CD4-positive, alpha-beta memory T cell (primary cell): ENCODE measurements at regions not wholly inside any gene's neighbourhood (a gene's known extent, or its start where the extent isn't known, plus 50 kb on each side); places are given as distances from the start of the nearest gene placed in this dataset.
"Not testable (repeated sequence)": the region's sequence is repeated elsewhere in the genome, so short reads cannot be mapped to it uniquely, and the experiment has no call there.

Experiments
- CTCF ChIA-PET: fragments of 350-600 bp; sonication (Branson Sonifier 250); formaldehyde crosslinking; loops from one replicate; lab custom pipeline; 2021; ENCODE audit warnings: inconsistent platforms; ENCODE audit not compliant: partially characterized antibody; lab: Charles Lee
- POLR2A ChIA-PET: fragments of 350-600 bp; sonication (Branson Sonifier 250); formaldehyde crosslinking; loops from one replicate; lab custom pipeline; 2021; ENCODE audit not compliant: partially characterized antibody; lab: Charles Lee
- DNase-seq, 5 donors: peaks; one replicate each; pipeline versions ENCODE4 v3.0.0 to v3.0.0-alpha.2; 2020 to 2022; ENCODE audit warnings: mixed read lengths in 1 of 5
- H3K27ac ChIP-seq: one replicate; pipeline ENCODE4 v1.7.0; 2013; ENCODE audit warnings: low read depth, low read length
- H3K27me3 ChIP-seq: 2 replicates; pipeline ENCODE4 v1.7.0; 2013; ENCODE audit warnings: mild to moderate bottlenecking, low read length, moderate library complexity; ENCODE audit not compliant: insufficient read depth
- H3K36me3 ChIP-seq: 2 replicates; pipeline ENCODE4 v1.7.0; 2013; ENCODE audit warnings: mild to moderate bottlenecking, low read length, moderate library complexity; ENCODE audit not compliant: insufficient read depth
- H3K4me1 ChIP-seq: 2 replicates; pipeline ENCODE4 v1.7.0; 2013; ENCODE audit warnings: mild to moderate bottlenecking, low read length, moderate library complexity; ENCODE audit not compliant: insufficient read depth
- H3K4me3 ChIP-seq, 2 donors: one replicate each; pipeline ENCODE4 v1.7.0; 2013; ENCODE audit warnings: low read length in 2 of 2, mild to moderate bottlenecking in 1 of 2
- H3K9me3 ChIP-seq, 2 donors: one replicate each; pipeline ENCODE4 v1.7.0; 2013; ENCODE audit warnings: low read length in 2 of 2, control low read depth in 1 of 2; ENCODE audit not compliant: control insufficient read depth in 1 of 2
- H3K27ac Mint-ChIP-seq, 7 donors: one replicate each; pipeline ENCODE4 v1.8.0; 2020 to 2021; ENCODE audit warnings: mixed read lengths in 7 of 7, mild to moderate bottlenecking in 6 of 7, inconsistent platforms in 3 of 7, moderate library complexity in 3 of 7
- H3K27me3 Mint-ChIP-seq, 2 donors: one replicate each; pipeline ENCODE4 v1.8.0; 2020 to 2021; ENCODE audit warnings: mixed read lengths in 2 of 2
- H3K36me3 Mint-ChIP-seq, 2 donors: one replicate each; pipeline ENCODE4 v1.8.0; 2020 to 2021; ENCODE audit warnings: mixed read lengths in 2 of 2, inconsistent platforms in 1 of 2, mild to moderate bottlenecking in 1 of 2
- H3K4me1 Mint-ChIP-seq, 4 donors: one replicate each; pipeline ENCODE4 v1.8.0; 2020 to 2021; ENCODE audit warnings: mixed read lengths in 4 of 4, mild to moderate bottlenecking in 1 of 4
- H3K4me3 Mint-ChIP-seq, 8 donors: one replicate each; pipeline ENCODE4 v1.8.0; 2020 to 2021; ENCODE audit warnings: mixed read lengths in 8 of 8, mild to moderate bottlenecking in 7 of 8, moderate library complexity in 6 of 8, inconsistent platforms in 3 of 8
- H3K9me3 Mint-ChIP-seq, 8 donors: one replicate each; pipeline ENCODE4 v1.8.0; 2020 to 2021; ENCODE audit warnings: mixed read lengths in 8 of 8, mild to moderate bottlenecking in 5 of 8, inconsistent platforms in 3 of 8, moderate library complexity in 1 of 8
- intact Hi-C: fragments of 100-400 bp; cut with micrococcal nuclease; formaldehyde crosslinking; loops from one replicate; pipeline ENCODE4 v1.15.1; 2023

DNA sequence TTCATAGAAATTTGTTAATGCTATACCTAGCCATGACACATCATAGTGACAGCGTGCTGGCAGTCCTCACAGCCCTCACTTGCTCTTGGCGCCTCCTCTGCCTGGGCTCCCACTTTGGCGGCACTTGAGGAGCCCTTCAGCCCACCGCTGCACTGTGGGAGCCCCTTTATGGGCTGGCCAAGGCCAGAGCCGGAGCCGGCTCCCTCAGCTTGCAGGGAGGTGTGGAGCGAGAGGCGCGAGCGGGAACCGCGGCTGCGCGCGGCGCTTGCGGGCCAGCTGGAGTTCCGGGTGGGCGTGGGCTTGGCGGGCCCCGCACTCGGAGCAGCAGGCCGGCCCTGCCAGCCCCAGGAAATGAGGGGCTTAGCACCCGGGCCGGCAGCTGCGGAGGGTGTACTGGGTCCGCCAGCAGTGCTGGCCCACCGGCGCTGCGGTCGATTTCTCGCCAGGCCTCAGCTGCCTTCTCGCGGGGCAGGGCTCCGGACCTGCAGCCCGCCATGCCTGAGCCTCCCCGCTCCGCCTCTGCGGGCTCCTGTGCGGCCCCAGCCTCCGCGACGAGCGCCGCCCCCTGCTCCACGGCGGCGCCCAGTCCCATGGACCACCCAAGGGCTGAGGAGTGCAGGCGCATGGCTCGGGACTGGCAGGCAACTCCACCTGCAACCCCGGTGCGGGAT, 515.0 kb upstream of the GALNTL6 start:
- H3K36me3 ChIP-seq, POLR2A ChIA-PET, H3K4me3 ChIP-seq, CTCF ChIA-PET, H3K4me3 Mint-ChIP-seq, H3K4me1 Mint-ChIP-seq, H3K27me3 ChIP-seq, H3K27ac ChIP-seq, H3K4me1 ChIP-seq, DNase-seq, intact Hi-C loops, H3K9me3 ChIP-seq, H3K27me3 Mint-ChIP-seq, H3K27ac Mint-ChIP-seq, H3K36me3 Mint-ChIP-seq: not testable (repeated sequence)
- peaks cover 0 to 21% (median 7%) of the 10 kb centered on the region in 8 donors for H3K9me3 Mint-ChIP-seq

DNA sequence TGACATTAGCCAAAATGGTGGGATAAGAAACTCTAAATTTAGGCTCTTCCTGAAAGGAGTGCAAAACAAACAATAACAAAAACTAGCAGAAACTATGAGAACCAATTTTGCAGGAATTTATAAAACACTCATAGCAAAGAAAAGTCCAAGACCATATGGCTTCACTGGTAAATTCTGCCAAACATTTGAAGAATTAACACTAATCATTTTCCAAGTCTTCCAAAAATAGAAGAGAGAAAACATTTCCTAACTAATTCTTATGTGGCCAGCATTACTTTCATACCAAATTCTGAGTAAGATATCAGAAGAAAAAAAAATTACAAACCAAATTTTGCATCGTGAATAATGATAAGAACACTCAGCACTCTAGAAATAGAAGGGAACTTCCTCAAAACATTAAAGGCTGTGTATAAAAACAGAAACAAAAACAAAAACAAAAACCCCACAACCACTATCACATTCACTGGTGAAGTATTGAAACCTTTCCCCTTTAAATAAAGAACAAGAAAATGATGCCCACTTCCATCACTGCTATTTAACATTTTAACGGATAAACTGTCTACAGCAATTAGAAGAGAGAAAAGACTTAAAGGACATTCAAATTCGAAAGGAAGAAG, 524.3 kb upstream of the GALNTL6 start:
- ChIA-PET CTCF (no interaction called here), POLR2A (no interaction called here)
- H3K4me1 ChIP-seq: no peaks in the 10 kb centered on the region
- H3K36me3 Mint-ChIP-seq: no peaks in the 10 kb centered on the region
- peaks cover 0 to 7% (median 3%) of the 10 kb centered on the region in 8 donors for H3K9me3 Mint-ChIP-seq
- H3K27me3 ChIP-seq: no peaks in the 10 kb centered on the region
- H3K36me3 ChIP-seq: no peaks in the 10 kb centered on the region
- DNase-seq: no peak
- H3K9me3 ChIP-seq: peaks cover 0 to 5% of the 10 kb centered on the region in 2 donors
- H3K4me3 ChIP-seq: no peak overlapping the region
- no peak overlapping the region for H3K4me3 Mint-ChIP-seq
- no peaks in the 10 kb centered on the region for H3K27me3 Mint-ChIP-seq
- intact Hi-C loops: no loop called here
- H3K27ac Mint-ChIP-seq: no peak overlapping the region
- H3K4me1 Mint-ChIP-seq: no peaks in the 10 kb centered on the region
- no peak overlapping the region for H3K27ac ChIP-seq

DNA sequence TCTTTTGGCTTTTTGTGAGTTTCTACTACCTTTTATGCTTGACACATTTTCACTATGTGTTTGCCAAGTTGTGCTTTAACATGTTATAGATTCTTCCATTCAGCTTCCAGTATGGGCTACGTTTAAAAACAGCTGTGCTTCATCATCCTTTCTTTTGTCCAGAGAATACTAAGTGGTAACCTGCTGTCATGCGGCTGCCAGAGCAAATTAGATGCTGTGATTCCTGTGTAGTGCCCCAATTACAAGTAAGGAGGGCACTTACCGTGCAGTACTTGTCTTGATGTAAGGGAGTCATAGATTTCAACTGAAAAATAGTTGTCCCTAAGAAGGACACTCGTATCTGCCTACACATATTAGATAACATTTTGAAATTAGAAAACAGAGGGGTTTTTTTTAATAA, 531.8 kb upstream of the GALNTL6 start:
- Histone ChIP-seq H3K4me3 (no peak overlapping the region), H3K27ac (no peak overlapping the region), H3K27me3 (no peaks in the 10 kb centered on the region), H3K9me3 (peaks cover 0 to 5% of the 10 kb centered on the region in 2 donors), H3K36me3 (no peaks in the 10 kb centered on the region), H3K4me1 (no peaks in the 10 kb centered on the region)
- ChIA-PET CTCF (no interaction called here), POLR2A (no interaction called here)
- Mint-ChIP-seq H3K9me3 (peaks cover 0 to 12% (median 2%) of the 10 kb centered on the region in 8 donors), H3K4me1 (no peaks in the 10 kb centered on the region), H3K27ac (no peak overlapping the region), H3K36me3 (no peaks in the 10 kb centered on the region), H3K27me3 (no peaks in the 10 kb centered on the region), H3K4me3 (no peak overlapping the region)
- no peak for DNase-seq
- intact Hi-C loops: no loop called here

DNA sequence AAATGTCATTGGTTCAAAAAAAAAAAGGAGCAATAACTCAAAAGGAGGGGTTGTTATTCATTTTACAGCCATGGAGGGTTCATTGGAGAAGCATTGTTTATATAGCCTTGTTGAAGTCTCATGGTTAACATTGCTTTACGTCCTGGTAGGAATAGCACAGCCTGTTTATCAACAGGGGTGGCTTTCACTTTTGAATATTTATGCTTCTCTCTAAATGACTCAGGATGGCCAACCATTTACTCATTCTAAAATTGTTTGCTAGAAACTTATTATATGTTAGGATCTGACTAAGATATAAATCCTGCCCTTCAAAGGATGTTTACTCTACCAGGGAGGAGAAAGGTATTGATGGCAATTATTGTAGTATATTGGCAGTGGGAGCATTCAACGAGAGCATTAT, 534.1 kb upstream of the GALNTL6 start:
- H3K27ac ChIP-seq: no peak overlapping the region
- no peaks in the 10 kb centered on the region for H3K27me3 ChIP-seq
- intact Hi-C loops: no loop called here
- Mint-ChIP-seq H3K9me3 (peaks cover 0 to 13% (median 2%) of the 10 kb centered on the region in 8 donors), H3K36me3 (no peaks in the 10 kb centered on the region), H3K27me3 (no peaks in the 10 kb centered on the region), H3K27ac (no peak overlapping the region), H3K4me1 (no peaks in the 10 kb centered on the region), H3K4me3 (no peak overlapping the region)
- no peak overlapping the region for H3K4me3 ChIP-seq
- no peaks in the 10 kb centered on the region for H3K9me3 ChIP-seq
- DNase-seq: no peak
- CTCF ChIA-PET: no interaction called here
- H3K4me1 ChIP-seq: no peaks in the 10 kb centered on the region
- POLR2A ChIA-PET: no interaction called here
- H3K36me3 ChIP-seq: no peaks in the 10 kb centered on the region

DNA sequence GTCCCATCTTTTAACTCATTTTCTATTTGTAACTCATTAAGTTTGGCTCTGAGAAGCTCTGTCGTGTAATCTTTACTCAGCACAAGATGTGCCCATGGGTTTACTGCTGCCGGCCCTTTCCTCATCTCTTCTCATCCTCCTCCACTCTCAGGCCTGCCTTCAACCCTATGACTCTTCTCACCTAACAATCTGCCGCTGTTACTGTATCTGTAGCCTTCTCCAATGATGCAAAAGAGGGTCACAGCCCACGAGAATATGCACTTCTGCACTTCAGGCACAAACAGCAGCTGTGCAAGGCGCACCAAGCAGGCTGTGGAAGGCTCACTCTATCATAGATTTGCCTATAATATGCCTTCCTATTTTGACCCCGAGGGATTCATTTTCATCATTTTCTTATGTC, 546.5 kb upstream of the GALNTL6 start:
- H3K27ac Mint-ChIP-seq: no peak overlapping the region
- no peaks in the 10 kb centered on the region for H3K4me1 ChIP-seq
- no peak for DNase-seq
- H3K27ac ChIP-seq: no peak overlapping the region
- H3K4me3 ChIP-seq: no peak overlapping the region
- H3K36me3 ChIP-seq: no peaks in the 10 kb centered on the region
- ChIA-PET POLR2A (no interaction called here), CTCF (no interaction called here)
- H3K27me3 Mint-ChIP-seq: no peaks in the 10 kb centered on the region
- H3K4me1 Mint-ChIP-seq: no peaks in the 10 kb centered on the region
- no peaks in the 10 kb centered on the region for H3K36me3 Mint-ChIP-seq
- no peak overlapping the region for H3K4me3 Mint-ChIP-seq
- intact Hi-C loops: no loop called here
- no peaks in the 10 kb centered on the region for H3K9me3 ChIP-seq
- H3K9me3 Mint-ChIP-seq: peaks cover 0 to 17% (median 6%) of the 10 kb centered on the region in 8 donors
- no peaks in the 10 kb centered on the region for H3K27me3 ChIP-seq

DNA sequence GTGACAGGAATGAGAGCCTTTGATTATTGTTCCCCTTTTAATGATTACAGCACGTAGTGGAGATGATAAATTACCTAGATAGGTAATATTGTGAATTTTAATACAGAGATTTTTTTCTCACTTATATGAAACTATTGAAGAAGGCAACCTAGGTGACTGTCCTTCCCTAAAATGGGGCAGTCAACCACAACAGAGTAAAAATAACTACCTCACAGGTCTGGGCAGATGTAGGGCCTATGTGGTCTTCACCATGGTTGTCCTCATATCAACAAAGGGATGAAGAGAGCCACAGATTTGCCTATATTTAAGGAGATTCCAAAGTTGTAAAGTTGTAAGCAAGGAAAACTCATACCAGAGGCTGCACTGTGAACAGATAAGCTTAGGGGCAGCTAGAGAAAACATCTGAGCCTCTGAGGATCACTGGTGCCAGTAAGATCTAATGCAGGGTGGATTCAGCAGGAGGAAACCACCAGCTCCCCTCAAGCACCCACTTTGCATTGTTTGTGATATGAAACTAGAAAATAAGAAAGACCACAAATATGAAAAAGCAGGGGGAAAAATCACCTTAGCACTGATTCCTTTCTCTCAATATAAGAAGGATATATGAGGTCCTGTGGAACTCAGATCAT, 547.9 kb upstream of the GALNTL6 start:
- CTCF ChIA-PET: no interaction called here
- no peak overlapping the region for H3K4me3 Mint-ChIP-seq
- no peaks in the 10 kb centered on the region for H3K27me3 Mint-ChIP-seq

DNA sequence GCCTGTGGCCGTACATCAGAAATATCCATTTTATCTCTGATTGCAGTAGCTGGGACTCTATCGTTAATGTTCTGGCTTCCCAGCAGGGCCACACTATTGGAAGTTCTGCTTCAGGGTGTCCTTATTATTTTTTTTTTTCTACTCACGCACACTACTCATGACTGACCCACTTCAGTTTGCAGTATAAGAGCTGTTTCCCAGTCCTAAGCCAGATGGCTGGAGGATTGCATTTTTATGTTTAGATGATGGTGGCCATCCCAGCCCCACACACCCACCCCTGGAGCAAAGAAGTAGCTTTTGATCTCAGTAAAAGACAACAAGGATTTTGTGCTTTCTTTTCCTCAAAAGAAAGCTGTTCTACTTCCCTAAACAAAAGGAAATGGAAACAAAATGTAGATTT, 557.0 kb upstream of the GALNTL6 start:
- H3K36me3 ChIP-seq: no peaks in the 10 kb centered on the region
- H3K27me3 ChIP-seq: no peaks in the 10 kb centered on the region
- ChIA-PET CTCF (no interaction called here), POLR2A (no interaction called here)
- no peaks in the 10 kb centered on the region for H3K4me1 Mint-ChIP-seq
- intact Hi-C loops: no loop called here
- no peaks in the 10 kb centered on the region for H3K4me1 ChIP-seq
- no peaks in the 10 kb centered on the region for H3K27me3 Mint-ChIP-seq
- no peaks in the 10 kb centered on the region for H3K36me3 Mint-ChIP-seq
- H3K27ac ChIP-seq: no peak overlapping the region
- H3K9me3 ChIP-seq: no peaks in the 10 kb centered on the region
- DNase-seq: no peak
- H3K4me3 ChIP-seq: no peak overlapping the region
- H3K9me3 Mint-ChIP-seq: peaks cover 0 to 21% (median 16%) of the 10 kb centered on the region in 8 donors
- no peak overlapping the region for H3K4me3 Mint-ChIP-seq
- H3K27ac Mint-ChIP-seq: no peak overlapping the region

More for the DNA sequence above, 547.9 kb upstream of the GALNTL6 start:
- POLR2A ChIA-PET: no interaction called here
- no peak overlapping the region for H3K27ac Mint-ChIP-seq
- Histone ChIP-seq H3K4me1 (no peaks in the 10 kb centered on the region), H3K9me3 (no peaks in the 10 kb centered on the region), H3K4me3 (no peak overlapping the region), H3K27me3 (no peaks in the 10 kb centered on the region), H3K27ac (no peak overlapping the region), H3K36me3 (no peaks in the 10 kb centered on the region)
- H3K4me1 Mint-ChIP-seq: no peaks in the 10 kb centered on the region
- peaks cover 3 to 29% (median 8%) of the 10 kb centered on the region in 8 donors for H3K9me3 Mint-ChIP-seq
- intact Hi-C loops: no loop called here
- DNase-seq: no peak
- no peaks in the 10 kb centered on the region for H3K36me3 Mint-ChIP-seq
